Hepatocyte (in vitro differentiated cells): ENCODE measurements at regions not wholly inside any gene's neighbourhood (a gene's known extent, or its start where the extent isn't known, plus 50 kb on each side); places are given as distances from the start of the nearest gene placed in this dataset.

Source experiments
- DNase-seq: peaks from one replicate; pipeline ENCODE4 v3.0.0-alpha.2; 2016; ENCODE audit warnings: low spot score
- H2AFZ ChIP-seq: fragments of 200-600 bp; sonication (generic); 2 replicates; pipeline ENCODE4 v1.6.0; 2016; ENCODE audit warnings: antibody characterized with exemption, mild to moderate bottlenecking
- H3K27ac ChIP-seq: fragments of 200-600 bp; sonication (generic); 2 replicates; pipeline ENCODE4 v1.5.1; 2016; ENCODE audit warnings: mild to moderate bottlenecking
- H3K27me3 ChIP-seq: fragments of 200-600 bp; sonication (generic); 2 replicates; pipeline ENCODE4 v1.6.1; 2016
- H3K36me3 ChIP-seq: fragments of 200-600 bp; sonication (generic); replicated peaks from 2 replicates; pipeline ENCODE4 v1.5.1; 2016; ENCODE audit warnings: low read depth; ENCODE audit not compliant: insufficient read depth
- H3K4me1 ChIP-seq: fragments of 200-600 bp; sonication (generic); 2 replicates; pipeline ENCODE4 v1.5.1; 2016; ENCODE audit warnings: mild to moderate bottlenecking, moderate library complexity; ENCODE audit not compliant: insufficient read depth
- H3K4me2 ChIP-seq: fragments of 200-600 bp; sonication (generic); 2 replicates; pipeline ENCODE4 v1.6.0; 2016
- H3K4me3 ChIP-seq: fragments of 200-600 bp; sonication (generic); 2 replicates; pipeline ENCODE4 v1.5.1; 2016; ENCODE audit warnings: mild to moderate bottlenecking
- H3K79me2 ChIP-seq: fragments of 200-600 bp; sonication (generic); 2 replicates; pipeline ENCODE4 v1.6.0; 2017; ENCODE audit warnings: mild to moderate bottlenecking
- H3K9me2 ChIP-seq: fragments of 200-600 bp; sonication (generic); replicated peaks from 2 replicates; pipeline ENCODE4 v1.6.0; 2017; ENCODE audit warnings: mild to moderate bottlenecking; ENCODE audit not compliant: insufficient read depth
- H3K9me3 ChIP-seq: fragments of 200-600 bp; sonication (generic); 2 replicates; pipeline ENCODE4 v1.5.1; 2016; ENCODE audit warnings: low read depth, mild to moderate bottlenecking
- H4K20me1 ChIP-seq: fragments of 200-600 bp; sonication (generic); 2 replicates; pipeline ENCODE4 v1.6.0; 2016; ENCODE audit warnings: mild to moderate bottlenecking; ENCODE audit not compliant: insufficient read depth, poor library complexity, severe bottlenecking
- CTCF ChIP-seq: fragments of 200-600 bp; sonication (generic); IDR thresholded peaks from 2 replicates; pipeline ENCODE4 v1.5.1; 2016; ENCODE audit warnings: antibody characterized with exemption, mild to moderate bottlenecking; ENCODE audit not compliant: poor library complexity
- EZH2 ChIP-seq: fragments of 200-600 bp; sonication (generic); IDR thresholded peaks from 2 replicates; pipeline ENCODE4 v1.6.1; 2016; ENCODE audit warnings: antibody characterized with exemption, mild to moderate bottlenecking, borderline replicate concordance
- EZH2phosphoT487 ChIP-seq: fragments of 200-600 bp; sonication (generic); IDR thresholded peaks from one replicate; pipeline ENCODE4 v1.6.1; 2018; ENCODE audit warnings: antibody characterized with exemption, mild to moderate bottlenecking, low read depth, moderate library complexity; ENCODE audit not compliant: unreplicated experiment, severe bottlenecking
- WGBS: methylation state at CpG from one replicate; pipeline ENCODE4 v1.1.6; 2016; ENCODE audit warnings: low lambda C conversion rate; ENCODE audit errors: missing lambda C conversion rate; 5-methylcytosine and 5-hydroxymethylcytosine counted together

GRCh38 chr6:19153270-19153980 lies 683.7 kb upstream of the ID4 start:
- peak overlapping the region; percentile 59 for H3K27ac ChIP-seq
- peak overlapping the region; percentile 37 for H3K4me2 ChIP-seq
- DNase-seq: peak; percentile 11
- no peaks in the 10 kb centered on the region for H3K9me3 ChIP-seq
- H3K79me2 ChIP-seq: no peaks in the 10 kb centered on the region
- peak overlapping the region; percentile 6 for H2AFZ ChIP-seq
- H3K9me2 ChIP-seq: no peaks in the 10 kb centered on the region
- H4K20me1 ChIP-seq: no peaks in the 10 kb centered on the region
- 76% methylated on average over 7 of the region's 7 CpGs for WGBS
- TF ChIP-seq EZH2 (no peak), EZH2phosphoT487 (no peak), CTCF (no peak)
- no peaks in the 10 kb centered on the region for H3K36me3 ChIP-seq
- no peak overlapping the region for H3K4me3 ChIP-seq
- peaks cover 7% of the 10 kb centered on the region for H3K4me1 ChIP-seq
- H3K27me3 ChIP-seq: no peaks in the 10 kb centered on the region

GRCh38 chr6:19153981-19154295 lies 683.2 kb upstream of the ID4 start:
- H3K9me3 ChIP-seq: no peaks in the 10 kb centered on the region
- WGBS: 89% methylated on average over 1 of the region's 1 CpG
- H3K27ac ChIP-seq: peak overlapping the region; percentile 59

GRCh38 chr6:19156443-19156842 lies 680.7 kb upstream of the ID4 start:
- no peak for DNase-seq
- Histone ChIP-seq H3K27me3 (no peaks in the 10 kb centered on the region), H3K4me3 (no peak overlapping the region), H3K9me3 (no peaks in the 10 kb centered on the region), H3K9me2 (no peaks in the 10 kb centered on the region), H4K20me1 (no peaks in the 10 kb centered on the region), H3K79me2 (no peaks in the 10 kb centered on the region), H3K36me3 (no peaks in the 10 kb centered on the region), H2AFZ (no peak overlapping the region), H3K4me2 (no peak overlapping the region), H3K27ac (no peak overlapping the region), H3K4me1 (peaks cover 7% of the 10 kb centered on the region)
- WGBS: 88% methylated on average over 2 of the region's 2 CpGs
- TF ChIP-seq EZH2phosphoT487 (no peak), EZH2 (no peak), CTCF (no peak)

More at GRCh38 chr6:19153981-19154295, 683.2 kb upstream of the ID4 start:
- peaks cover 7% of the 10 kb centered on the region for H3K4me1 ChIP-seq
- no peak for DNase-seq
- H3K27me3 ChIP-seq: no peaks in the 10 kb centered on the region
- no peaks in the 10 kb centered on the region for H3K36me3 ChIP-seq
- no peak overlapping the region for H2AFZ ChIP-seq
- no peak overlapping the region for H3K4me3 ChIP-seq
- no peak for TF ChIP-seq CTCF
- no peak for TF ChIP-seq EZH2
- TF ChIP-seq EZH2phosphoT487: no peak
- H3K79me2 ChIP-seq: no peaks in the 10 kb centered on the region
- H3K9me2 ChIP-seq: no peaks in the 10 kb centered on the region
- peak overlapping the region; percentile 37 for H3K4me2 ChIP-seq
- no peaks in the 10 kb centered on the region for H4K20me1 ChIP-seq

GRCh38 chr6:19157486-19157885 lies 679.7 kb upstream of the ID4 start:
- Histone ChIP-seq H3K9me2 (no peaks in the 10 kb centered on the region), H2AFZ (no peak overlapping the region), H4K20me1 (no peaks in the 10 kb centered on the region), H3K4me3 (no peak overlapping the region), H3K27ac (no peak overlapping the region), H3K9me3 (no peaks in the 10 kb centered on the region), H3K4me2 (no peak overlapping the region), H3K27me3 (no peaks in the 10 kb centered on the region), H3K79me2 (no peaks in the 10 kb centered on the region), H3K36me3 (no peaks in the 10 kb centered on the region), H3K4me1 (peaks cover 7% of the 10 kb centered on the region)
- DNase-seq: no peak
- TF ChIP-seq EZH2 (no peak), EZH2phosphoT487 (no peak), CTCF (no peak)
